K562 (cell line): ENCODE measurements at regions not wholly inside any gene's neighbourhood (a gene's known extent, or its start where the extent isn't known, plus 50 kb on each side); places are given as distances from the start of the nearest gene placed in this dataset.

Experiments used
- ATAC-seq: fragments of 200-7000 bp; cut with Tn5 transposase; 3 replicates; pipeline ENCODE4 v1.9.1; 2020; ENCODE audit warnings: moderate library complexity
- BruUV-seq: library from RNA; stranded (reverse); fragments of 400-500 nt; replicated peaks from 2 replicates; lab custom pipeline; 2021; lab: Mats Ljungman, UMichigan
- CTCF ChIA-PET: fragments of 300-600 bp; formaldehyde crosslinking; extraction: SDS; loops from one replicate; lab custom pipeline; 2021; ENCODE audit warnings: low intra/inter-chr PET ratio; lab: Yijun Ruan, JAX
- POLR2A ChIA-PET: fragments of 300-600, 350-650 bp; sonication (Branson Sonifier 250); formaldehyde crosslinking; extraction: SDS; loops from one replicate; lab custom pipeline; 2021; ENCODE audit warnings: antibody characterized with exemption, inconsistent platforms; lab: Yijun Ruan, JAX
- DNase-seq, 4 experiments: peaks; one replicate each; pipeline versions ENCODE4 v3.0.0 to v3.0.0-alpha.2; 2011 to 2018; ENCODE audit warnings: low spot score in 3 of 4, mixed read lengths in 3 of 4; ENCODE audit errors: extremely low read depth in 1 of 4
- FAIRE-seq: peaks from 2 replicates; lab custom pipeline; 2011; peaks lifted over from hg19 to GRCh38; lab: Jason Lieb, UNC
- H2AFZ ChIP-seq: 2 replicates; pipeline ENCODE4 v1.6.0; 2011; ENCODE audit warnings: low read depth, low read length, control low read depth, inconsistent platforms
- H3K27ac ChIP-seq: fragments of 200-600 bp; 3 replicates; pipeline ENCODE4 v1.8.0; 2011; ENCODE audit warnings: low read depth, mild to moderate bottlenecking, control low read depth, inconsistent platforms, low read length, moderate library complexity, mixed read lengths; ENCODE audit errors: extremely low read depth
- H3K27me3 ChIP-seq, 2 experiments: fragments of 300-600 bp in 1 of 2; 2 replicates in 1 of 2; 3 replicates in 1 of 2; pipeline versions ENCODE4 v1.6.0 to v1.8.0; 2011; ENCODE audit warnings: inconsistent platforms in 2 of 2, low read length in 2 of 2, mild to moderate bottlenecking in 1 of 2, mixed read lengths in 1 of 2, moderate library complexity in 1 of 2; ENCODE audit not compliant: control insufficient read depth in 2 of 2, insufficient read depth in 2 of 2
- H3K36me3 ChIP-seq: fragments of 300-600 bp; 3 replicates; pipeline ENCODE4 v1.8.0; 2011; ENCODE audit warnings: mild to moderate bottlenecking, low read length, inconsistent platforms; ENCODE audit not compliant: control insufficient read depth, insufficient read depth
- H3K4me1 ChIP-seq, 2 experiments: fragments of 200-600 bp in 1 of 2; replicated peaks in 1 of 2; 2 replicates in 1 of 2; 3 replicates in 1 of 2; pipeline versions ENCODE4 v1.5.1 to v1.8.0; 2011; ENCODE audit warnings: inconsistent platforms in 2 of 2, low read length in 2 of 2, mild to moderate bottlenecking in 1 of 2, mixed read lengths in 1 of 2, moderate library complexity in 1 of 2; ENCODE audit not compliant: control insufficient read depth in 2 of 2, insufficient read depth in 2 of 2
- H3K4me2 ChIP-seq: 2 replicates; pipeline ENCODE4 v1.6.1; 2011; ENCODE audit warnings: low read length, control low read depth, inconsistent platforms, mixed read lengths; ENCODE audit not compliant: insufficient read depth
- H3K4me3 ChIP-seq: fragments of 200-600 bp; sonication (generic), shearing (Covaris generic); 2 replicates; pipeline ENCODE4 v1.5.1; 2016; ENCODE audit warnings: control low read depth, inconsistent platforms
- H3K79me2 ChIP-seq: fragments of 200-600 bp; 3 replicates; pipeline ENCODE4 v1.8.0; 2011; ENCODE audit warnings: low read length, inconsistent platforms; ENCODE audit not compliant: control insufficient read depth, insufficient read depth
- H3K9ac ChIP-seq, 2 experiments: 2 replicates each; pipeline versions ENCODE4 v1.6.0 to v1.6.1; 2011; ENCODE audit warnings: low read depth in 2 of 2, low read length in 2 of 2, control low read depth in 1 of 2, inconsistent platforms in 1 of 2, mild to moderate bottlenecking in 1 of 2, mixed read lengths in 1 of 2; ENCODE audit not compliant: insufficient read depth in 1 of 2
- H3K9me1 ChIP-seq: one replicate; pipeline ENCODE4 v1.6.0; 2011; ENCODE audit warnings: inconsistent platforms, mild to moderate bottlenecking, low read length, moderate library complexity; ENCODE audit not compliant: control insufficient read depth, insufficient read depth
- H3K9me3 ChIP-seq: replicated peaks from 2 replicates; pipeline ENCODE4 v1.5.1; 2011; ENCODE audit warnings: low read depth, low read length, inconsistent platforms; ENCODE audit not compliant: control insufficient read depth, insufficient read depth
- H4K20me1 ChIP-seq: replicated peaks from 2 replicates; pipeline ENCODE4 v1.6.1; 2011; ENCODE audit warnings: low read length, inconsistent platforms, mixed read lengths; ENCODE audit not compliant: control insufficient read depth, insufficient read depth
- ESRRA ChIP-seq: fragments of 450-650 bp; IDR thresholded peaks from 2 replicates; pipeline ENCODE4 v1.6.1; 2014; ENCODE audit warnings: low read depth, mild to moderate bottlenecking, moderate library complexity, borderline replicate concordance
- FOXJ3 ChIP-seq: sonication (generic); formaldehyde crosslinking; IDR thresholded peaks from 2 replicates; pipeline ENCODE4 v1.4.0; 2020; ENCODE audit warnings: mild to moderate bottlenecking, missing genetic modification reagents
- MXI1 ChIP-seq: IDR thresholded peaks from 2 replicates; pipeline ENCODE4 v1.6.1; 2011; ENCODE audit warnings: low read depth, mild to moderate bottlenecking, improper control_type of control experiment, low read length
- TGIF2 ChIP-seq: sonication (generic); formaldehyde crosslinking; IDR thresholded peaks from 2 replicates; pipeline ENCODE4 v1.8.1; 2022; ENCODE audit warnings: mild to moderate bottlenecking, missing genetic modification reagents, moderate library complexity
- WGBS: fragments of 100-300 bp; shearing (Covaris generic); methylation state at CpG from one replicate; pipeline ENCODE4 v1.1.6; 2016; ENCODE audit warnings: low coverage, mixed read lengths; ENCODE audit not compliant: insufficient coverage; ENCODE audit errors: missing lambda C conversion rate; 5-methylcytosine and 5-hydroxymethylcytosine counted together
- in situ Hi-C: fragments of 300-500 bp; cut with MboI; formaldehyde crosslinking; loops from 4 replicates; pipeline ENCODE4 v1.15.0; 2018; ENCODE audit warnings: inconsistent platforms, mixed read lengths
- intact Hi-C: fragments of 100-400 bp; cut with micrococcal nuclease; formaldehyde crosslinking; loops from 2 replicates; pipeline ENCODE4 v1.14.2; 2022
- TF ChIP-seq, protein P1 (sequence below): fragments of 450-650 bp; IDR thresholded peaks from 2 replicates; pipeline ENCODE4 v1.6.1; 2016; ENCODE audit warnings: mild to moderate bottlenecking

DNA sequence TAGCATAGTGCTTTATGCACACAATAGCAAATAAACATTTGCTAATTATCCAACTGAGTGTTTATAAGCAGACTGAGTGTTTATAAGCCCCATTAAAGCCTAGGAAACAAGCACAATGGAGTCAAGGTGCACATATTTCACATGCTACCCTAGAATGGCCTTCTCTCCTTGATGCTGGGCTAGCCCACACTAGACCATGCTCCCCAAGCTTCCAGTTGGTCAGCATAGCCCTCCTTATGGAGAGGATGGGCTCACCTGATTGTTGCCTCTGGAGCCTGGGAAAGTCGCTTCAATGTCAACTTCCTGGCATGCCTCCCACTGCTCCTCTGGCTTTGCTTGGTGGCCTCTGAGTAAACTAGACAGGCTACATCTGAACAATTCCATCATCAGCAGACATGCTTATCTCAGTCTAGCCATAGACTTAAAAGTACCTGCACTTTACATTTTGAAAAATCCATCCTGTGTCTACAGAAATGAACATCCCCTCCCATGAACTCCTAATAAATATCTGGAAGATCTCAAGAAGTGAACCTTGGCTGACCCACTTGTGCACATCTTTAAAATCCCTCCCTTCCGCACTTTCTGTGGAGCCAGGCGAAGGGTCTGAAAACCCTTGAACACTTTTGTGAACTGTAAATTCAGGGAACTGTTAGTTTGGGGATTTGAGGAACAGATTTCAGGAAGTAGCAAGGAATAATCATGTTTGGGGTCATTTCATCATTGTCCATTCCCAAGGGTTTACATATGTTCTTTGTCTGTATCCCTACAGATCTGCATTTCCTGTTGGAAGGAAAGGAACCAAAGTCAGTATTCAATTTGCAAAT lies 486.6 kb downstream of the ARHGEF28 start:
- POLR2A ChIA-PET, result no interaction called here
- Histone ChIP-seq H3K4me3 (no peak overlapping the region), H3K9ac (no peak overlapping the region)
- TF ChIP-seq, protein P1, sequence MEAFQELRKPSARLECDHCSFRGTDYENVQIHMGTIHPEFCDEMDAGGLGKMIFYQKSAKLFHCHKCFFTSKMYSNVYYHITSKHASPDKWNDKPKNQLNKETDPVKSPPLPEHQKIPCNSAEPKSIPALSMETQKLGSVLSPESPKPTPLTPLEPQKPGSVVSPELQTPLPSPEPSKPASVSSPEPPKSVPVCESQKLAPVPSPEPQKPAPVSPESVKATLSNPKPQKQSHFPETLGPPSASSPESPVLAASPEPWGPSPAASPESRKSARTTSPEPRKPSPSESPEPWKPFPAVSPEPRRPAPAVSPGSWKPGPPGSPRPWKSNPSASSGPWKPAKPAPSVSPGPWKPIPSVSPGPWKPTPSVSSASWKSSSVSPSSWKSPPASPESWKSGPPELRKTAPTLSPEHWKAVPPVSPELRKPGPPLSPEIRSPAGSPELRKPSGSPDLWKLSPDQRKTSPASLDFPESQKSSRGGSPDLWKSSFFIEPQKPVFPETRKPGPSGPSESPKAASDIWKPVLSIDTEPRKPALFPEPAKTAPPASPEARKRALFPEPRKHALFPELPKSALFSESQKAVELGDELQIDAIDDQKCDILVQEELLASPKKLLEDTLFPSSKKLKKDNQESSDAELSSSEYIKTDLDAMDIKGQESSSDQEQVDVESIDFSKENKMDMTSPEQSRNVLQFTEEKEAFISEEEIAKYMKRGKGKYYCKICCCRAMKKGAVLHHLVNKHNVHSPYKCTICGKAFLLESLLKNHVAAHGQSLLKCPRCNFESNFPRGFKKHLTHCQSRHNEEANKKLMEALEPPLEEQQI, result no peak
- TF ChIP-seq FOXJ3 (no peak), MXI1 (no peak), TGIF2 (no peak), ESRRA (no peak)
- TF ChIP-seq, all 486 proteins: peak for 0
- intact Hi-C loops, result no loop called here
- Histone ChIP-seq H3K36me3 (no peaks in the 10 kb centered on the region), H3K4me2 (no peak overlapping the region), H3K4me1 (no peaks in the 10 kb centered on the region), H3K27ac (no peak overlapping the region), H2AFZ (no peak overlapping the region), H4K20me1 (no peaks in the 10 kb centered on the region), H3K9me3 (no peaks in the 10 kb centered on the region), H3K79me2 (no peaks in the 10 kb centered on the region), H3K27me3 (no peaks in the 10 kb centered on the region), H3K9me1 (no peaks in the 10 kb centered on the region)
- CTCF ChIA-PET, result no interaction called here
- FAIRE-seq (no peak), DNase-seq (no peak), ATAC-seq (no peak)
- 4% methylated on average over 3 of the region's 3 CpGs for WGBS
- no TSS peak for BruUV-seq
- in situ Hi-C loops, result no loop called here
